ENCODE measurements at regions not wholly inside any gene's neighbourhood (a gene's known extent, or its start where the extent isn't known, plus 50 kb on each side); places are given as distances from the start of the nearest gene placed in this dataset.
"Not testable (repeated sequence)": the region's sequence is repeated elsewhere in the genome, so short reads cannot be mapped to it uniquely, and the experiment has no call there.

DNA sequence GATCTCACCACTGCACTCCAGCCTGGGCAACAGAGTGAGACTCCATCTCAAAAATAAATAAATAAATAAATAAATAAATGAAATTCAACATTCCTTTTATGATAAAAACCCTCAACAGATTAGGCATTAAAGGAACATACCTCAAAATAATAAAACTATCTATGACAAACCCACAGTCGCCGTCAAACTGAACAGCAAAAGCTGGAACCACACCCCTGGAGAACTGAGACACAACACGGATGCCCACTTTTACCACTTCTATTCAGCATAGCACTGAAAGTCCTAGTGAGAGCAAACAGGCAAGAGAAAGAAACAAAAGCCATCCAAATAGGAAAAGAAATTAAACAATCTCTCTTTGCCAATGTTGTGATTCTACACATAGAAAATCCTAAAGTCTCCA, 499.9 kb upstream of the TPTE start:
- H3K4me1 ChIP-seq (ENCODE audit: control insufficient read depth in 2 of 2, insufficient read depth in 2 of 2, low read length in 2 of 2); H3K27ac Mint-ChIP-seq; POLR2A ChIA-PET; H3K36me3 ChIP-seq (ENCODE audit: control insufficient read depth in 2 of 3, insufficient read depth in 3 of 3, low read length in 3 of 3); DNase-seq; H3K4me1 Mint-ChIP-seq; ATAC-seq; H3K4me3 ChIP-seq (ENCODE audit: low read length); CTCF ChIA-PET; H3K27me3 ChIP-seq (ENCODE audit: control insufficient read depth in 2 of 2, insufficient read depth in 2 of 2, low read length in 2 of 2); H3K36me3 Mint-ChIP-seq; intact Hi-C loops (cut with micrococcal nuclease); H3K27ac ChIP-seq (ENCODE audit: low read depth, low read length); H3K4me3 Mint-ChIP-seq; H3K9me3 ChIP-seq (ENCODE audit: control insufficient read depth in 2 of 3, low read length in 3 of 3); H3K27me3 Mint-ChIP-seq: not testable (repeated sequence)
- H3K9me3 Mint-ChIP-seq: peaks cover 7 to 26% (median 20%) of the 10 kb centered on the region in 11 donors

DNA sequence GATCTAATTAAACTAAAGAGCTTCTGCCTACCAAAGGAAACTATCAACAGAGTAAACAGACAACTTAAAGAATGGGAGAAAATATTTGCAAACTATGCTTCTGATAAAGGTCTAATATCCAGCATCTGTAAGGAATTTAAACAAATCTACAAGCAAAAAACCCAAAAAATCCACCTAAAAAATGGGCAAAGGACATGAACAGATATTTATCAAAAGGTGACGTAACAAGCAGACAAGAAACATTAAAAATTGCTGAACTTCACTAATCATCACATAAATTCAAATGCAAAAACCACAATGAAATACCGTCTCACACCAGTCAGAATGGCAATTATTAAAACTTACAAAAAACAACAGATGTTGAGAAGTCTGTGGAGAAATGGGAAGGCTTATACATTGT, 498.6 kb upstream of the TPTE start:
- intact Hi-C loops (cut with micrococcal nuclease); H3K36me3 ChIP-seq (ENCODE audit: control insufficient read depth in 2 of 3, insufficient read depth in 3 of 3, low read length in 3 of 3); POLR2A ChIA-PET; H3K27ac Mint-ChIP-seq; H3K4me3 ChIP-seq (ENCODE audit: low read length); H3K4me3 Mint-ChIP-seq; H3K27me3 Mint-ChIP-seq; H3K27me3 ChIP-seq (ENCODE audit: control insufficient read depth in 2 of 2, insufficient read depth in 2 of 2, low read length in 2 of 2); H3K36me3 Mint-ChIP-seq; H3K9me3 ChIP-seq (ENCODE audit: control insufficient read depth in 2 of 3, low read length in 3 of 3); H3K4me1 ChIP-seq (ENCODE audit: control insufficient read depth in 2 of 2, insufficient read depth in 2 of 2, low read length in 2 of 2); ATAC-seq; DNase-seq; H3K4me1 Mint-ChIP-seq; CTCF ChIA-PET; H3K27ac ChIP-seq (ENCODE audit: low read depth, low read length): not testable (repeated sequence)
- peaks cover 3 to 19% (median 10%) of the 10 kb centered on the region in 11 donors for H3K9me3 Mint-ChIP-seq
